Keratinocyte (primary cell): ENCODE measurements at regions not wholly inside any gene's neighbourhood (a gene's known extent, or its start where the extent isn't known, plus 50 kb on each side); places are given as distances from the start of the nearest gene placed in this dataset.

Source experiments
- CTCF ChIP-seq, 3 experiments: IDR thresholded peaks in 1 of 3; conservative IDR thresholded peaks in 1 of 3; optimal IDR thresholded peaks in 1 of 3; 2 replicates in 2 of 3; 3 replicates in 1 of 3; pipeline versions ENCODE3 to v1.5.1; 2011; ENCODE audit warnings: low read length in 3 of 3, mild to moderate bottlenecking in 3 of 3, moderate library complexity in 2 of 3, control low read depth in 1 of 3, inconsistent platforms in 1 of 3; ENCODE audit not compliant: insufficient read depth in 2 of 3; ENCODE audit errors: extremely low read depth in 1 of 3
- EZH2 ChIP-seq: IDR thresholded peaks from one replicate; pipeline ENCODE4 v1.6.1; 2012; ENCODE audit warnings: inconsistent platforms, mild to moderate bottlenecking, low read length, moderate library complexity

GRCh38 chr18:52289392-52289791 is 50.6 kb upstream of the DCC start:
- TF ChIP-seq CTCF (optimal IDR thresholded peaks at IDR 0.05 in 1 of 3, IDR thresholded peaks at IDR 0.05 in 1 of 3, conservative IDR thresholded peaks at IDR 0.05 in 1 of 3; ENCODE audit: extremely low read depth in 1 of 3, insufficient read depth in 2 of 3, low read length in 3 of 3) (no peak), EZH2 (no peak)
